Prostate gland (tissue), 2 donors: ENCODE measurements at regions not wholly inside any gene's neighbourhood (a gene's known extent, or its start where the extent isn't known, plus 50 kb on each side); places are given as distances from the start of the nearest gene placed in this dataset.

Experiments
- POLR2AphosphoS5 ChIP-seq: sonication (generic); formaldehyde crosslinking; IDR thresholded peaks from one replicate; pipeline ENCODE4 v1.6.1; 2017; ENCODE audit warnings: antibody characterized with exemption
- TF ChIP-seq, protein P1 (sequence below), 4 experiments: fragments of 200-600 bp in 2 of 4; fragments of 450-650 bp in 2 of 4; sonication (generic) in 2 of 4; IDR thresholded peaks; 1 replicate in 3 of 4; 2 replicates in 1 of 4; pipeline ENCODE4 v1.5.1; 2016 to 2019; ENCODE audit warnings: antibody characterized with exemption in 4 of 4, mild to moderate bottlenecking in 2 of 4, moderate library complexity in 2 of 4

DNA sequence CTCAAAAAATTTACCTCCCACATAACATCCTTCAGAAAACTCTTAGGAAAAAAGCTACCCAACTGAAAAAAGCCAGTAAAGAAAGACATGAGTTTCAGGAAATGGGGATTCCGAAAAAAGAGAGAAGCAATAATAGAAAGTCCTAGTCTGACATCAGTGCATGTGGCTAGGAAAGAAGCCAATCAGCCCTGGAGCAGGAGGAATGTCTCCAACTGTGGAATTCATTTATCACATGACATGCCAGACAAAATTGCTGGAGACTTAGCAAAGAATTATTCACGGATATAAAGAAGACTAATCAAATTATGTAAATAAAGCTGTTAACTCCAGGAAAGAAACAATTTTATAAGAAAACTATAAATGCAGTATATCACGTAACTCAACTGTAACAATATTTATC, 258.9 kb upstream of the RARB start:
- TF ChIP-seq, protein P1, sequence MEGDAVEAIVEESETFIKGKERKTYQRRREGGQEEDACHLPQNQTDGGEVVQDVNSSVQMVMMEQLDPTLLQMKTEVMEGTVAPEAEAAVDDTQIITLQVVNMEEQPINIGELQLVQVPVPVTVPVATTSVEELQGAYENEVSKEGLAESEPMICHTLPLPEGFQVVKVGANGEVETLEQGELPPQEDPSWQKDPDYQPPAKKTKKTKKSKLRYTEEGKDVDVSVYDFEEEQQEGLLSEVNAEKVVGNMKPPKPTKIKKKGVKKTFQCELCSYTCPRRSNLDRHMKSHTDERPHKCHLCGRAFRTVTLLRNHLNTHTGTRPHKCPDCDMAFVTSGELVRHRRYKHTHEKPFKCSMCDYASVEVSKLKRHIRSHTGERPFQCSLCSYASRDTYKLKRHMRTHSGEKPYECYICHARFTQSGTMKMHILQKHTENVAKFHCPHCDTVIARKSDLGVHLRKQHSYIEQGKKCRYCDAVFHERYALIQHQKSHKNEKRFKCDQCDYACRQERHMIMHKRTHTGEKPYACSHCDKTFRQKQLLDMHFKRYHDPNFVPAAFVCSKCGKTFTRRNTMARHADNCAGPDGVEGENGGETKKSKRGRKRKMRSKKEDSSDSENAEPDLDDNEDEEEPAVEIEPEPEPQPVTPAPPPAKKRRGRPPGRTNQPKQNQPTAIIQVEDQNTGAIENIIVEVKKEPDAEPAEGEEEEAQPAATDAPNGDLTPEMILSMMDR (IDR thresholded peaks at IDR 0.05), result no peak
- no peak for TF ChIP-seq POLR2AphosphoS5
